HCT116 (cell line): ENCODE measurements at regions not wholly inside any gene's neighbourhood (a gene's known extent, or its start where the extent isn't known, plus 50 kb on each side); places are given as distances from the start of the nearest gene placed in this dataset.

Experiments
- ATAC-seq: fragments of 200-7000 bp; cut with Tn5 transposase; 2 replicates; pipeline ENCODE4 v1.9.1; 2020; ENCODE audit warnings: mild to moderate bottlenecking, moderate library complexity
- BruUV-seq: library from RNA; stranded (reverse); fragments of 400-500 nt; replicated peaks from 2 replicates; lab custom pipeline; 2021; lab: Mats Ljungman, UMichigan
- CTCF ChIA-PET: fragments of 300-600 bp; sonication (Branson Sonifier 250); formaldehyde crosslinking; loops from one replicate; lab custom pipeline; 2021; ENCODE audit warnings: antibody characterized with exemption; lab: Charles Lee
- POLR2A ChIA-PET: fragments of 300-600, 350-600 bp; sonication (Branson Sonifier 250); formaldehyde crosslinking; loops from one replicate; lab custom pipeline; 2021; ENCODE audit warnings: antibody characterized with exemption; lab: Charles Lee
- RAD21 ChIA-PET, 2 experiments: fragments of 300-600 bp; sonication (Branson Sonifier 250); formaldehyde crosslinking; loops; one replicate each; lab custom pipeline; 2023; ENCODE audit warnings: low total read pairs in 2 of 2; ENCODE audit not compliant: uncharacterized antibody in 2 of 2, unreplicated experiment in 2 of 2, low non-redundant PET in 1 of 2; lab: Charles Lee
- DNase-seq: peaks from one replicate; pipeline ENCODE4 v3.0.0-alpha.2; 2010; ENCODE audit warnings: low read depth, low spot score
- H2AFZ ChIP-seq: fragments of 200-600 bp; shearing (Covaris generic), sonication (generic); 2 replicates; pipeline ENCODE4 v1.6.1; 2017; ENCODE audit warnings: low read depth, mixed run types, mixed read lengths, antibody characterized with exemption, low read length; ENCODE audit not compliant: poor library complexity, severe bottlenecking
- H3K27ac ChIP-seq: 2 replicates; pipeline ENCODE4 v1.5.1; 2012; ENCODE audit warnings: low read depth, low read length
- H3K27me3 ChIP-seq: fragments of 200-600 bp; sonication (generic); 2 replicates; pipeline ENCODE4 v1.6.1; 2016; ENCODE audit warnings: mixed run types, low read length, mixed read lengths; ENCODE audit not compliant: insufficient read depth
- H3K36me3 ChIP-seq, 2 experiments: fragments of 200-500 bp in 1 of 2; fragments of 200-600 bp in 1 of 2; sonication (Bioruptor generic) in 1 of 2; sonication (generic) in 1 of 2; 2 replicates each; pipeline versions ENCODE4 v1.5.1 to v1.6.1; 2014 to 2016; ENCODE audit warnings: low read length in 2 of 2, inconsistent platforms in 1 of 2, mixed read lengths in 1 of 2, mixed run types in 1 of 2; ENCODE audit not compliant: insufficient read depth in 2 of 2, control insufficient read depth in 1 of 2
- H3K4me1 ChIP-seq, 2 experiments: fragments of 200-600 bp in 1 of 2; sonication (generic) in 1 of 2; 2 replicates each; pipeline versions ENCODE4 v1.5.1 to v1.6.1; 2012 to 2017; ENCODE audit warnings: low read length in 2 of 2, inconsistent platforms in 1 of 2, mild to moderate bottlenecking in 1 of 2, mixed read lengths in 1 of 2, mixed run types in 1 of 2, moderate library complexity in 1 of 2; ENCODE audit not compliant: insufficient read depth in 2 of 2, control insufficient read depth in 1 of 2
- H3K4me2 ChIP-seq: fragments of 200-600 bp; sonication (generic); 2 replicates; pipeline ENCODE4 v1.6.1; 2017; ENCODE audit warnings: mixed run types, low read length, mixed read lengths
- H3K4me3 ChIP-seq, 2 experiments: fragments of 200-600 bp in 1 of 2; sonication (generic) in 1 of 2; replicated peaks in 1 of 2; 2 replicates each; pipeline ENCODE4 v1.5.1; 2011 to 2016; ENCODE audit warnings: low read length in 2 of 2, control low read depth in 1 of 2, low read depth in 1 of 2, mild to moderate bottlenecking in 1 of 2, mixed read lengths in 1 of 2, mixed run types in 1 of 2
- H3K79me2 ChIP-seq: fragments of 200-600 bp; sonication (generic); 2 replicates; pipeline ENCODE4 v1.6.1; 2017; ENCODE audit warnings: mild to moderate bottlenecking, mixed run types, low read length, moderate library complexity, mixed read lengths; ENCODE audit not compliant: insufficient read depth
- H3K9ac ChIP-seq: fragments of 200-600 bp; sonication (generic); 2 replicates; pipeline ENCODE4 v1.6.1; 2016; ENCODE audit warnings: low read length, mixed read lengths
- H3K9me2 ChIP-seq: fragments of 200-600 bp; sonication (generic), shearing (Covaris generic); 2 replicates; pipeline ENCODE4 v1.6.1; 2017; ENCODE audit warnings: mixed run types, mild to moderate bottlenecking, moderate library complexity; ENCODE audit not compliant: insufficient read depth
- H3K9me3 ChIP-seq, 2 experiments: fragments of 200-500 bp in 1 of 2; fragments of 200-600 bp in 1 of 2; sonication (Bioruptor generic) in 1 of 2; sonication (generic) in 1 of 2; 2 replicates each; pipeline ENCODE4 v1.6.1; 2014 to 2017; ENCODE audit warnings: low read length in 2 of 2, mixed read lengths in 2 of 2, inconsistent platforms in 1 of 2, low read depth in 1 of 2, mild to moderate bottlenecking in 1 of 2, mixed run types in 1 of 2, moderate library complexity in 1 of 2; ENCODE audit not compliant: control insufficient read depth in 1 of 2, insufficient read depth in 1 of 2
- H4K20me1 ChIP-seq: fragments of 200-600 bp; sonication (generic), shearing (Covaris generic); 2 replicates; pipeline ENCODE4 v1.6.1; 2017; ENCODE audit warnings: mixed run types, mild to moderate bottlenecking, moderate library complexity; ENCODE audit not compliant: insufficient read depth
- ATF3 ChIP-seq: IDR thresholded peaks from 2 replicates; pipeline ENCODE4 v1.6.1; 2012
- CBX3 ChIP-seq: IDR thresholded peaks from 2 replicates; pipeline ENCODE4 v1.6.1; 2012; ENCODE audit warnings: low read depth
- EGR1 ChIP-seq: IDR thresholded peaks from 2 replicates; pipeline ENCODE4 v1.6.1; 2012; ENCODE audit warnings: low read depth
- EZH2 ChIP-seq: fragments of 200-600 bp; sonication (generic); IDR thresholded peaks from 2 replicates; pipeline ENCODE4 v1.6.1; 2017; ENCODE audit warnings: antibody characterized with exemption, mixed run types
- EZH2phosphoT487 ChIP-seq: fragments of 200-600 bp; IDR thresholded peaks from 2 replicates; pipeline ENCODE4 v1.6.1; 2018; ENCODE audit warnings: antibody characterized with exemption, borderline replicate concordance
- FOSL1 ChIP-seq: IDR thresholded peaks from 2 replicates; pipeline ENCODE4 v1.6.1; 2012; ENCODE audit warnings: low read depth
- JUND ChIP-seq: IDR thresholded peaks from 2 replicates; pipeline ENCODE4 v1.6.1; 2012
- MAX ChIP-seq: IDR thresholded peaks from 2 replicates; pipeline ENCODE4 v1.6.1; 2012
- RAD21 ChIP-seq: IDR thresholded peaks from 2 replicates; pipeline ENCODE4 v1.6.1; 2012; ENCODE audit warnings: low read depth, mild to moderate bottlenecking
- REST ChIP-seq: IDR thresholded peaks from 2 replicates; pipeline ENCODE4 v1.6.1; 2012; ENCODE audit warnings: low read depth
- SIN3A ChIP-seq: IDR thresholded peaks from 2 replicates; pipeline ENCODE4 v1.6.1; 2012; ENCODE audit warnings: low read depth
- SP1 ChIP-seq: IDR thresholded peaks from 2 replicates; pipeline ENCODE4 v1.6.1; 2012; ENCODE audit warnings: low read depth
- SRF ChIP-seq: IDR thresholded peaks from 2 replicates; pipeline ENCODE4 v1.6.1; 2012; ENCODE audit warnings: low read depth
- TCF7L2 ChIP-seq: IDR thresholded peaks from 2 replicates; pipeline ENCODE4 v1.7.0; 2011; ENCODE audit warnings: borderline replicate concordance, inconsistent platforms; ENCODE audit not compliant: insufficient read depth, insufficient read length; ENCODE audit errors: extremely low read depth
- ZNF274 ChIP-seq: fragments of 200-500 bp; sonication (Bioruptor generic); IDR thresholded peaks from 2 replicates; pipeline ENCODE4 v1.6.1; 2014; ENCODE audit warnings: mild to moderate bottlenecking, low read depth, low read length, inconsistent platforms
- intact Hi-C: fragments of 100-400 bp; cut with micrococcal nuclease; formaldehyde crosslinking; loops from 2 replicates; pipeline ENCODE4 v1.10.0; 2022
- TF ChIP-seq, protein P1 (sequence below), 3 experiments: fragments of 200-600 bp in 1 of 3; sonication (generic) in 1 of 3; IDR thresholded peaks in 2 of 3; conservative IDR thresholded peaks in 1 of 3; 2 replicates each; pipeline ENCODE4 v1.5.1; 2012 to 2017; ENCODE audit warnings: low read depth in 2 of 3, low read length in 2 of 3, antibody characterized with exemption in 1 of 3, borderline replicate concordance in 1 of 3, control low read depth in 1 of 3, mild to moderate bottlenecking in 1 of 3, mixed read lengths in 1 of 3, mixed run types in 1 of 3, moderate library complexity in 1 of 3; ENCODE audit not compliant: insufficient read depth in 1 of 3

DNA sequence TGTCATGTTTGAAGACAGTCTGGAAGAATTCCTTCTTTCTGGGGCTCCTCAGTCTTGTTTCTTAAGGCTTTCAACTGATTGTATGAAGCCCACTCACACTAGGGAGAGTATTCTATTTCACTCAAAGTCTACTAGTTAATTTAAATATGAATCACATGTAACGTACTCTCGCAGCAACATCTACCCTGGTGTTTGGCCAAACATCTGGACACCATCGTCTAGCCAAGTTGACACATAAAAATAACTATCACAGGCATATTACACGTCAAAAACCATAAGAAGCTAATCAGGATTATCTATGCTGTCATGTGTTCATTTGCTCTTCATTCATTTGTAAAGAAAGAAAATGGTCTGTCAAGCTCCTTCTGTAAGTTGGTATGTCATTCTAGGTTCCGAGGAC, 787.4 kb downstream of the KCNJ2 start:
- Histone ChIP-seq H3K4me2 (no peak overlapping the region), H3K4me1 (no peaks in the 10 kb centered on the region), H3K36me3 (no peaks in the 10 kb centered on the region), H4K20me1 (no peaks in the 10 kb centered on the region), H3K9me3 (no peaks in the 10 kb centered on the region), H2AFZ (no peak overlapping the region), H3K79me2 (no peaks in the 10 kb centered on the region), H3K27ac (no peak overlapping the region), H3K9me2 (no peaks in the 10 kb centered on the region), H3K4me3 (no peak overlapping the region), H3K9ac (no peak overlapping the region), H3K27me3 (no peaks in the 10 kb centered on the region)
- DNase-seq = no peak
- ChIA-PET CTCF (no interaction called here), POLR2A (no interaction called here), RAD21 (no interaction called here)
- ATAC-seq = no peak
- intact Hi-C loops = no loop called here
- no TSS peak for BruUV-seq
- TF ChIP-seq ATF3 = no peak
- TF ChIP-seq EZH2 = no peak

- no peaks in the 10 kb centered on the region for H3K4me1 ChIP-seq
- H3K79me2 ChIP-seq = no peaks in the 10 kb centered on the region
- H3K36me3 ChIP-seq = no peaks in the 10 kb centered on the region
- no peak overlapping the region for H3K4me3 ChIP-seq
- no peaks in the 10 kb centered on the region for H3K9me2 ChIP-seq
- no peaks in the 10 kb centered on the region for H4K20me1 ChIP-seq
- no peak for ATAC-seq
- no peaks in the 10 kb centered on the region for H3K9me3 ChIP-seq
- no peak for TF ChIP-seq CBX3
- no peak for TF ChIP-seq SRF
- no peak for TF ChIP-seq RAD21
- TF ChIP-seq EZH2phosphoT487 = no peak
- no peak for TF ChIP-seq ATF3
- no peak for TF ChIP-seq EZH2
- no peak for TF ChIP-seq JUND
- no peak for TF ChIP-seq ZNF274
- TF ChIP-seq, protein P1, sequence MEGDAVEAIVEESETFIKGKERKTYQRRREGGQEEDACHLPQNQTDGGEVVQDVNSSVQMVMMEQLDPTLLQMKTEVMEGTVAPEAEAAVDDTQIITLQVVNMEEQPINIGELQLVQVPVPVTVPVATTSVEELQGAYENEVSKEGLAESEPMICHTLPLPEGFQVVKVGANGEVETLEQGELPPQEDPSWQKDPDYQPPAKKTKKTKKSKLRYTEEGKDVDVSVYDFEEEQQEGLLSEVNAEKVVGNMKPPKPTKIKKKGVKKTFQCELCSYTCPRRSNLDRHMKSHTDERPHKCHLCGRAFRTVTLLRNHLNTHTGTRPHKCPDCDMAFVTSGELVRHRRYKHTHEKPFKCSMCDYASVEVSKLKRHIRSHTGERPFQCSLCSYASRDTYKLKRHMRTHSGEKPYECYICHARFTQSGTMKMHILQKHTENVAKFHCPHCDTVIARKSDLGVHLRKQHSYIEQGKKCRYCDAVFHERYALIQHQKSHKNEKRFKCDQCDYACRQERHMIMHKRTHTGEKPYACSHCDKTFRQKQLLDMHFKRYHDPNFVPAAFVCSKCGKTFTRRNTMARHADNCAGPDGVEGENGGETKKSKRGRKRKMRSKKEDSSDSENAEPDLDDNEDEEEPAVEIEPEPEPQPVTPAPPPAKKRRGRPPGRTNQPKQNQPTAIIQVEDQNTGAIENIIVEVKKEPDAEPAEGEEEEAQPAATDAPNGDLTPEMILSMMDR (IDR thresholded peaks at IDR 0.05 in 2 of 3, conservative IDR thresholded peaks at IDR 0.05 in 1 of 3; ENCODE audit: borderline replicate concordance in 1 of 3, insufficient read depth in 1 of 3, low read depth in 2 of 3, low read length in 2 of 3) = no peak
- TF ChIP-seq SP1 = no peak
- TF ChIP-seq EGR1 = no peak
- TF ChIP-seq REST = no peak
- no peak for TF ChIP-seq TCF7L2
- TF ChIP-seq FOSL1 = no peak
- no peak for TF ChIP-seq MAX
- no peak for TF ChIP-seq SIN3A
- no TSS peak for BruUV-seq
- H2AFZ ChIP-seq = no peak overlapping the region
- ChIA-PET POLR2A (no interaction called here), RAD21 (no interaction called here), CTCF (no interaction called here)
- DNase-seq = no peak
- H3K27me3 ChIP-seq = no peaks in the 10 kb centered on the region
- H3K4me2 ChIP-seq = no peak overlapping the region
- intact Hi-C loops = no loop called here
- H3K27ac ChIP-seq = no peak overlapping the region
- H3K9ac ChIP-seq = no peak overlapping the region
These were observed 792.0 kb downstream of the KCNJ2 start for GRCh38 chr17:70961341-70961740.
